ENCODE measurements at regions not wholly inside any gene's neighbourhood (a gene's known extent, or its start where the extent isn't known, plus 50 kb on each side); places are given as distances from the start of the nearest gene placed in this dataset.

DNA sequence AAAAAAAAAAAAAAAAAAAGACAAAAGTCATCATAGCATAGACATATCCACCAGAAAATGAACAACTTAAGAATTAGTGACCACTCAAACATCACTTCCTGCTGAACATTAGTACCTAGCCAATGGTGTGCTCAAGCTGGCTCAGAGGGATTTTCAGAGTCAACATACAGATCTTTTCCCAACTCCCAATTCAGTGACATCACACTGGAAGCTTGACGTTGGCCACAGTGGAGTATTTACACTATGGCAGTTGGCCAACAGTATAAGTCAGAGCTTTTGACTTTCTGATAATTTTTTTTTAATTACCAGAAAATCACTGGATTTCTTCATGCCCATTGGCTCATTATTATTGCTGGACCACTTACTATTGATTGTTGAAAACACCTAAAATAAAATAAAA, 383.5 kb downstream of the ARHGEF28 start:
- DNase-seq (ENCODE audit: low read depth) = no peak
- TF ChIP-seq, protein P1, sequence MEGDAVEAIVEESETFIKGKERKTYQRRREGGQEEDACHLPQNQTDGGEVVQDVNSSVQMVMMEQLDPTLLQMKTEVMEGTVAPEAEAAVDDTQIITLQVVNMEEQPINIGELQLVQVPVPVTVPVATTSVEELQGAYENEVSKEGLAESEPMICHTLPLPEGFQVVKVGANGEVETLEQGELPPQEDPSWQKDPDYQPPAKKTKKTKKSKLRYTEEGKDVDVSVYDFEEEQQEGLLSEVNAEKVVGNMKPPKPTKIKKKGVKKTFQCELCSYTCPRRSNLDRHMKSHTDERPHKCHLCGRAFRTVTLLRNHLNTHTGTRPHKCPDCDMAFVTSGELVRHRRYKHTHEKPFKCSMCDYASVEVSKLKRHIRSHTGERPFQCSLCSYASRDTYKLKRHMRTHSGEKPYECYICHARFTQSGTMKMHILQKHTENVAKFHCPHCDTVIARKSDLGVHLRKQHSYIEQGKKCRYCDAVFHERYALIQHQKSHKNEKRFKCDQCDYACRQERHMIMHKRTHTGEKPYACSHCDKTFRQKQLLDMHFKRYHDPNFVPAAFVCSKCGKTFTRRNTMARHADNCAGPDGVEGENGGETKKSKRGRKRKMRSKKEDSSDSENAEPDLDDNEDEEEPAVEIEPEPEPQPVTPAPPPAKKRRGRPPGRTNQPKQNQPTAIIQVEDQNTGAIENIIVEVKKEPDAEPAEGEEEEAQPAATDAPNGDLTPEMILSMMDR (IDR thresholded peaks at IDR 0.05; ENCODE audit: control insufficient read depth, insufficient read depth, low read depth, low read length, missing control alignments) = no peak
- H3K4me3 ChIP-seq (ENCODE audit: control insufficient read depth, low read depth, low read length) = no peak overlapping the region

- H3K4me3 ChIP-seq (ENCODE audit: control insufficient read depth, low read depth, low read length) = no peak overlapping the region
- TF ChIP-seq, protein P1 (IDR thresholded peaks at IDR 0.05; ENCODE audit: control insufficient read depth, insufficient read depth, low read depth, low read length, missing control alignments) = no peak
- DNase-seq (ENCODE audit: low read depth) = no peak
Measured at GRCh38 chr5:74007193-74007592, 381.2 kb downstream of the ARHGEF28 start.

- TF ChIP-seq, protein P1 (IDR thresholded peaks at IDR 0.05; ENCODE audit: control insufficient read depth, insufficient read depth, low read depth, low read length, missing control alignments) = no peak
- no peak for DNase-seq (ENCODE audit: low read depth)
- H3K4me3 ChIP-seq (ENCODE audit: control insufficient read depth, low read depth, low read length) = no peak overlapping the region
Measured at GRCh38 chr5:73999297-73999696, 373.3 kb downstream of the ARHGEF28 start.

DNA sequence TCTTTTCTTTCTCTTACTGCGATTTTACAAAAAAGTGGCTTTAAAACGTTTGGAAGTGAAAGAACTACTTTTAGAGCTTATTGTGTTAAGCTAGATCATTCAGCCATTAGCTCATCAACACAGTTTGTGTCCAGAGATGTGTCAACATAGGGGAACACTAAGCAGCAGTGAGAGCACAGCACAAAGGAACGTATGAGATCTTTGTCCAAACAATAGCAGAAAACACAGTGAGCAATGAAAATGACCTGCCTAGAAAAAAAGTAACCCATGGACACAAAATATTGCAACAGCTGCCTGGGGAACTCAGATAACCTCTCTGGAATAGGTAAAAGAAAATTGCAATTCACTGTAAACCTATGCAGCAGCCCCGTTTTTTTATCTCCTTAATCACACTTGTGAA, 372.5 kb downstream of the ARHGEF28 start:
- TF ChIP-seq, protein P1 (IDR thresholded peaks at IDR 0.05; ENCODE audit: control insufficient read depth, insufficient read depth, low read depth, low read length, missing control alignments) = no peak
- no peak overlapping the region for H3K4me3 ChIP-seq (ENCODE audit: control insufficient read depth, low read depth, low read length)
- DNase-seq (ENCODE audit: low read depth) = no peak

GRCh38 chr5:73997960-73998359, 372.0 kb downstream of the ARHGEF28 start:
- TF ChIP-seq, protein P1 (IDR thresholded peaks at IDR 0.05; ENCODE audit: control insufficient read depth, insufficient read depth, low read depth, low read length, missing control alignments) = no peak
- H3K4me3 ChIP-seq (ENCODE audit: control insufficient read depth, low read depth, low read length) = no peak overlapping the region
- DNase-seq (ENCODE audit: low read depth) = no peak

DNA sequence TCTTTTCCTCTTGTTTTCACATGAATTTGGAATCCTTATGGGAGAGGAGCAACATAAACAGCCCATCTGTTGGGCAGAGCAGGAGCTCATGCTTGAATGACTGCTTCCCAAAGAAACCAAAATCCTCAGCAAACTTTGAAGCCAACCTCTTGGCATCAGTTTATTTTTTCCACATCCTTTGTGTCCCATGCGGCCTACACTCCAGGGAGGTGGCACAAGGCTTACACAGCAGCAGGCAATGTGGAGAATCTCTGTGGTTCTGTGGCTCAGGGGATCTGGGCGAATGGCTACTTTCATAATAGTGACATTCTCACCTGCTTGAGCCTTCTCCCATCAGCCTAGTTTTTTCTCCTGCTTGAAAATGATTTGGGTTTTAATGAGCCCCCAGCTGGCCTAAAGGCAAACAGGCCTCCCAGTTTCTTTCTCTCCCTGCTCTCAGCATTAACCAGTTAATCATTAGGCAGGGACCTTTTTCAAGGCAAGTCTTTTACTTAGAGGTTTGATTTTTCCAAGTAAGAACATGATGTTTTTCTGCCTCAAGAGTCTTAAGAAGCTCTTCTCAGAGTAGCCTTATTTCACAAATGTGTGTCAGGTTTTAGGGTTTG, 370.3 kb downstream of the ARHGEF28 start:
- no peak for DNase-seq (ENCODE audit: low read depth)
- no peak overlapping the region for H3K4me3 ChIP-seq (ENCODE audit: control insufficient read depth, low read depth, low read length)
- TF ChIP-seq, protein P1 (IDR thresholded peaks at IDR 0.05; ENCODE audit: control insufficient read depth, insufficient read depth, low read depth, low read length, missing control alignments) = no peak

GRCh38 chr5:73994963-73995362, 369.0 kb downstream of the ARHGEF28 start:
- TF ChIP-seq, protein P1 (IDR thresholded peaks at IDR 0.05; ENCODE audit: control insufficient read depth, insufficient read depth, low read depth, low read length, missing control alignments) = peak; percentile 12
- DNase-seq (ENCODE audit: low read depth) = no peak
- no peak overlapping the region for H3K4me3 ChIP-seq (ENCODE audit: control insufficient read depth, low read depth, low read length)
